ENCODE measurements at regions not wholly inside any gene's neighbourhood (a gene's known extent, or its start where the extent isn't known, plus 50 kb on each side); places are given as distances from the start of the nearest gene placed in this dataset.

- no peak overlapping the region for H3K4me3 ChIP-seq (ENCODE audit: low read depth, low read length)
- H3K27ac ChIP-seq (ENCODE audit: low read depth, low read length), result no peak overlapping the region
- no peak for DNase-seq (ENCODE audit: low read depth, low spot score)
- no peaks in the 10 kb centered on the region for H3K27me3 ChIP-seq (ENCODE audit: control insufficient read depth, insufficient read depth, low read length)
- ChIA-PET POLR2A (no interaction called here), CTCF (interaction anchor here (0.6 kb wide), 1 partner anchor 884 kb away, joined by 3 read pairs; no protein-coding TSS in a partner anchor)
- H3K9me3 ChIP-seq (ENCODE audit: control insufficient read depth, insufficient read depth, low read length), result no peaks in the 10 kb centered on the region
- no peak for TF ChIP-seq CTCF (IDR thresholded peaks at IDR 0.05; ENCODE audit: low read depth, low read length)
Observed at GRCh38 chr12:79534029-79534867, 156.5 kb downstream of the PAWR start.

DNA sequence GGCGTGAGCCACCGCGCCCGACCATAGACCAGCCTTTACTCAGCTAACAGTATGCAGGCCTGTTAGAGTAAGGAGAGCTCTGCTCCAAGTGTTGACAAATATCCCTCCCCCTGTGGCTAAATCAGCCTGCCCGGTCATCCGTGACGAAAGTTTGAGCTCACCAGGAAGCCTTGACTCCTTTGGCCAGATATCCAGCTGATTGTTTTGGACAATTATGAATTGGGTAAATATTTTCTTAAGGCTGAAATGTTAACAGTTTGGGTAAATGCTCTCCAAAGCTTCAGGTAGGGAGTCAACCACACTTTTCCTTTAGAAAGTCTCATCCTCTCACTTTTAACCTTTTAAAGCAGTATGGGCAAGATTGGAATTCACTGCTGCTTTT is 157.9 kb downstream of the PAWR start:
- Histone ChIP-seq H3K27ac (ENCODE audit: low read depth, low read length) (no peak overlapping the region), H3K9me3 (ENCODE audit: control insufficient read depth, insufficient read depth, low read length) (no peaks in the 10 kb centered on the region), H3K4me3 (ENCODE audit: low read depth, low read length) (no peak overlapping the region), H3K27me3 (ENCODE audit: control insufficient read depth, insufficient read depth, low read length) (no peaks in the 10 kb centered on the region)
- ChIA-PET POLR2A (no interaction called here), CTCF (interaction anchor here (1.7 kb wide), 1 partner anchor 22 kb away, joined by 3 read pairs; no protein-coding TSS in a partner anchor)
- no peak for DNase-seq (ENCODE audit: low read depth, low spot score)
- TF ChIP-seq CTCF (IDR thresholded peaks at IDR 0.05; ENCODE audit: low read depth, low read length), result no peak

GRCh38 chr12:79531518-79531917 is 159.2 kb downstream of the PAWR start:
- H3K27me3 ChIP-seq (ENCODE audit: control insufficient read depth, insufficient read depth, low read length), result no peaks in the 10 kb centered on the region
- POLR2A ChIA-PET, result no interaction called here
- H3K27ac ChIP-seq (ENCODE audit: low read depth, low read length), result no peak overlapping the region
- H3K4me3 ChIP-seq (ENCODE audit: low read depth, low read length), result no peak overlapping the region
- DNase-seq (ENCODE audit: low read depth, low spot score), result no peak
- TF ChIP-seq CTCF (IDR thresholded peaks at IDR 0.05; ENCODE audit: low read depth, low read length), result no peak
- CTCF ChIA-PET, result interaction anchor here (1.0 to 1.7 kb wide), 2 partner anchors 23 to 123 kb away, joined by 3 to 6 read pairs; no protein-coding TSS in a partner anchor
- no peaks in the 10 kb centered on the region for H3K9me3 ChIP-seq (ENCODE audit: control insufficient read depth, insufficient read depth, low read length)

DNA sequence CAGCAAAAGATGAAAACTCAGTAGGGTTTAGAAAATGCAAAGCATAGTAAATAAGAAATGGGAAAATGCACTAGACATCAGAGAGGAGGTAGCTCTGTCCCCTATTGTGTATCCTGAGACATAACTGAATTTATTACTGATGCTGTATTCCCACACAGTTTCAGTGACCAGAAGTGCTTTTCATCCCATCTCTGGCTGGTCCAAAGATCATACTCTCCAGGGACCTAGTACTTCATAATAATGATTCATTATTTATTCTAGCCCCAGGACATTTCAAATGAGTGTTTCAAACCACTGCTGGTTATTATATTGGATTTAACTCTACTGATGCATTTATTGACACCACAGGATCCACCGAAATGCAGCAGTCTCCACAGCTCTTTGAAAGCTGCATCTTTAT is 163.3 kb downstream of the PAWR start:
- CTCF ChIA-PET, result no interaction called here
- TF ChIP-seq CTCF (IDR thresholded peaks at IDR 0.05; ENCODE audit: low read depth, low read length), result no peak

DNA sequence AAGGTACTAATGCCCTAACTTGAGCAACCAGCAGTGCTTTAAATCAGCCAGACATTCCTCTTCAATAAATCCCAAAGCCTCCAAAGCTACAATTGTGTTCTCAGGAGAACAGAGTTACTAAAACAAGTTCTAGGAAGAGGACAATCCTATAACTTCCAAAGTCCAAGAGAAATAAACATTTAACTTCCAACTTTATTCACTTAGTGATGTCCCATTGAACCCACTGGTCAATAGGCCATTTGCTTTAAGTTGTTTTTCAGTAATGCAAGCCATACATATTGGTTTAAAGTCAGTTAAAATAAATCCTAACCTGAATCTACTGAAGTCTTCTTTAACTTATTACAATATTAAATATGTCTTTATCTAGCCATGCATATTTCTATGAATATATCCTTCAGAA is 165.4 kb downstream of the PAWR start:
- ChIA-PET POLR2A (no interaction called here), CTCF (no interaction called here)
- Histone ChIP-seq H3K9me3 (ENCODE audit: control insufficient read depth, insufficient read depth, low read length) (no peaks in the 10 kb centered on the region), H3K27me3 (ENCODE audit: control insufficient read depth, insufficient read depth, low read length) (no peaks in the 10 kb centered on the region), H3K27ac (ENCODE audit: low read depth, low read length) (no peak overlapping the region), H3K4me3 (ENCODE audit: low read depth, low read length) (no peak overlapping the region)
- TF ChIP-seq CTCF (IDR thresholded peaks at IDR 0.05; ENCODE audit: low read depth, low read length), result no peak
- no peak for DNase-seq (ENCODE audit: low read depth, low spot score)

More for the DNA sequence above, 163.3 kb downstream of the PAWR start:
- POLR2A ChIA-PET, result no interaction called here
- no peak overlapping the region for H3K4me3 ChIP-seq (ENCODE audit: low read depth, low read length)
- no peak for DNase-seq (ENCODE audit: low read depth, low spot score)
- H3K9me3 ChIP-seq (ENCODE audit: control insufficient read depth, insufficient read depth, low read length), result no peaks in the 10 kb centered on the region
- no peaks in the 10 kb centered on the region for H3K27me3 ChIP-seq (ENCODE audit: control insufficient read depth, insufficient read depth, low read length)
- H3K27ac ChIP-seq (ENCODE audit: low read depth, low read length), result no peak overlapping the region
